ENCODE measurements at regions not wholly inside any gene's neighbourhood (a gene's known extent, or its start where the extent isn't known, plus 50 kb on each side); places are given as distances from the start of the nearest gene placed in this dataset.

DNA sequence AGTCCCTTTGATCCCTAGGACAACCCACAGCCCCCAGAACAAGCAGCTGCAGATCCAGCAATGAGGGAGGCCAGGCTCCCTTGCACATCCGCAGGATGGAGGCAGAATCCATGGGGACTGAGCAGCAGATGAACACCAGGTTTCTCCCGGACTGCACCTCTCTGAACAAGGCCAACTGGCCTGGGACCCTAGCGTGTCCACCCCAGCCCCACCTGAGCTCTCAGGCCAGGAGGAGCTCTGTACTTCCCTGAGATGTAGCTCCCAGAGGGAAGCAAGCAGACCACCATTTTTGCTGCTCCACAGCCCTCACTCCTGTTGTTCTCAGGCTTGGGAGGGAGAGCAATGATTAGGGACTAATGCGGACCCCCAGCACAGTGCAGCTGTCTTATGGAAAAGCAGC is 1195.8 kb downstream of the PCDH18 start:
- POLR2A ChIA-PET = no interaction called here
- CTCF ChIA-PET = no interaction called here
- Histone ChIP-seq H3K27me3 (ENCODE audit: control insufficient read depth, insufficient read depth, low read length) (no peaks in the 10 kb centered on the region), H3K27ac (ENCODE audit: low read depth, low read length) (no peak overlapping the region), H3K9me3 (ENCODE audit: control insufficient read depth, insufficient read depth, low read length) (no peaks in the 10 kb centered on the region), H3K4me3 (ENCODE audit: low read depth, low read length) (no peak overlapping the region)
- DNase-seq (ENCODE audit: low read depth, low spot score) = no peak
- TF ChIP-seq, protein P1, sequence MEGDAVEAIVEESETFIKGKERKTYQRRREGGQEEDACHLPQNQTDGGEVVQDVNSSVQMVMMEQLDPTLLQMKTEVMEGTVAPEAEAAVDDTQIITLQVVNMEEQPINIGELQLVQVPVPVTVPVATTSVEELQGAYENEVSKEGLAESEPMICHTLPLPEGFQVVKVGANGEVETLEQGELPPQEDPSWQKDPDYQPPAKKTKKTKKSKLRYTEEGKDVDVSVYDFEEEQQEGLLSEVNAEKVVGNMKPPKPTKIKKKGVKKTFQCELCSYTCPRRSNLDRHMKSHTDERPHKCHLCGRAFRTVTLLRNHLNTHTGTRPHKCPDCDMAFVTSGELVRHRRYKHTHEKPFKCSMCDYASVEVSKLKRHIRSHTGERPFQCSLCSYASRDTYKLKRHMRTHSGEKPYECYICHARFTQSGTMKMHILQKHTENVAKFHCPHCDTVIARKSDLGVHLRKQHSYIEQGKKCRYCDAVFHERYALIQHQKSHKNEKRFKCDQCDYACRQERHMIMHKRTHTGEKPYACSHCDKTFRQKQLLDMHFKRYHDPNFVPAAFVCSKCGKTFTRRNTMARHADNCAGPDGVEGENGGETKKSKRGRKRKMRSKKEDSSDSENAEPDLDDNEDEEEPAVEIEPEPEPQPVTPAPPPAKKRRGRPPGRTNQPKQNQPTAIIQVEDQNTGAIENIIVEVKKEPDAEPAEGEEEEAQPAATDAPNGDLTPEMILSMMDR (IDR thresholded peaks at IDR 0.05; ENCODE audit: low read depth, low read length) = no peak

DNA sequence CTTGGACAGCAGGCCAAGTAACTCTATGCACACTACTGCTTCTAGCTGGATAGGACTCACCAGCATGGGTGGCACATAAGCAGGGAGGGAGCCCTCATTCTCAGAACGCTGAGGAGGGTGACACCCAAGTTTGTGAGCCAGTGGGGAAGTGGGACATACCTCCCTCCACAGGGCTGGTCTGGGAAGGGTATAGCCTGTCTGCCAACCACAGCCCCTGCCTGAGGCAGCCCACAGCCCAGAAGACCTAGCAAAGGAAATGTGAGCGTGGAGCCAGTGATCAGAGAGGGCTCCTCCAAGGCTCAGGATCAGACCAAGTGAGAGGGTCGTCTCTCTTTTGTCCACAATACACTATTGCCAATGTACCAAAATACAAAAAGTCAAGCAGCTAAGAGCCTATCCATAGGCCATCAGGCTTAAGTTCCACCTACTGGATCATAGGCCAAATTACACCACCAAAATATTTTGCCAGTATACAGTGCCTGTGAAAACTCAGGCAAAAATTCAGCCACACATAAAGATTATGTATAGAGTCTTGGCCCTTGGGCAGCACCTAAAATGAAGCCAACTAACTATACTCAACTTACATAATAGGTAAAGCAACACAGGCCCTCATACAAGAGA is 1203.1 kb downstream of the PCDH18 start:
- POLR2A ChIA-PET = no interaction called here
- TF ChIP-seq, protein P1 (IDR thresholded peaks at IDR 0.05; ENCODE audit: low read depth, low read length) = peak; percentile 30
- Histone ChIP-seq H3K27ac (ENCODE audit: low read depth, low read length) (no peak overlapping the region), H3K4me3 (ENCODE audit: low read depth, low read length) (no peak overlapping the region), H3K27me3 (ENCODE audit: control insufficient read depth, insufficient read depth, low read length) (no peaks in the 10 kb centered on the region), H3K9me3 (ENCODE audit: control insufficient read depth, insufficient read depth, low read length) (no peaks in the 10 kb centered on the region)
- DNase-seq (ENCODE audit: low read depth, low spot score) = no peak
- CTCF ChIA-PET = interaction anchor here (0.7 kb wide), 1 partner anchor 548 kb away, joined by 3 read pairs; no protein-coding TSS in a partner anchor

DNA sequence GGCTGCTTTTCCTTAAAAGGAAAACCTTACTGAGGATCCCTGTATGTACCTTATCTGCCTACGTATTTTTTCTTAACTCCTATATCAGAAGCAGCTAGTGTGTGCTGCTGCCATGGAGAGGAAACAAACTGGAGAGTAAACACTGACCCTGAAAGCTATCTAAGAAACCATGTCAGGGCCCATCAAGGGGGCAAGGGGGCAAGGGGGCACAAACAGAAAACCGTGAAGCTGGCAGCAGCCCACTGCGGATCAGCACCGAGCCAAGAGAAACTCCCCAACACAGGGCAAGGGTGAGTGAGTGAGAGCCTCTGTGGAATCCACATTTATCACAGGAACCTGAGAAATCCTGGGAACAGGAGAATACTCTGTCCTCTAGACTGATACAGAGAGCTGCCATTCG is 1204.2 kb downstream of the PCDH18 start:
- H3K27me3 ChIP-seq (ENCODE audit: control insufficient read depth, insufficient read depth, low read length) = no peaks in the 10 kb centered on the region
- TF ChIP-seq, protein P1 (IDR thresholded peaks at IDR 0.05; ENCODE audit: low read depth, low read length) = no peak
- CTCF ChIA-PET = no interaction called here
- H3K27ac ChIP-seq (ENCODE audit: low read depth, low read length) = no peak overlapping the region
- no peak for DNase-seq (ENCODE audit: low read depth, low spot score)
- no peaks in the 10 kb centered on the region for H3K9me3 ChIP-seq (ENCODE audit: control insufficient read depth, insufficient read depth, low read length)
- H3K4me3 ChIP-seq (ENCODE audit: low read depth, low read length) = no peak overlapping the region
- POLR2A ChIA-PET = interaction anchor here (0.6 kb wide), 1 partner anchor 147 kb away, joined by 5 read pairs; no protein-coding TSS in a partner anchor

DNA sequence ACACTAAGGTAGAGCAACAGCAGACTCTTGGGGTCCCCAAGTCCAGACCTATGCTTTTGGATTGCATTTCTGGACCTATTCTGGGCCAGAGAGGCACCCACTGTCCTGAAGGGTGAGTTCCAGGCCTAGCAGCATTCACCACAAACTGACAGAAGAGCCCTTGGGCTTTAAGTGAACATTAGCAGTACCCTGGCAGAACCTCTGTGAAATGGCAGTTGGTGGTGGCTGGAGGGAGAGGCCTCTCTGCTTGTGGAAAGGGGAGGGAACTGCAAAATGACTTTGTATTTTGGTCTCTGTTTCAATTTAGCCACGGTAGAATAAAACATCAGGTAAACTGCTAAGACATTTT is 1211.9 kb downstream of the PCDH18 start:
- CTCF ChIA-PET = no interaction called here
- POLR2A ChIA-PET = no interaction called here

DNA sequence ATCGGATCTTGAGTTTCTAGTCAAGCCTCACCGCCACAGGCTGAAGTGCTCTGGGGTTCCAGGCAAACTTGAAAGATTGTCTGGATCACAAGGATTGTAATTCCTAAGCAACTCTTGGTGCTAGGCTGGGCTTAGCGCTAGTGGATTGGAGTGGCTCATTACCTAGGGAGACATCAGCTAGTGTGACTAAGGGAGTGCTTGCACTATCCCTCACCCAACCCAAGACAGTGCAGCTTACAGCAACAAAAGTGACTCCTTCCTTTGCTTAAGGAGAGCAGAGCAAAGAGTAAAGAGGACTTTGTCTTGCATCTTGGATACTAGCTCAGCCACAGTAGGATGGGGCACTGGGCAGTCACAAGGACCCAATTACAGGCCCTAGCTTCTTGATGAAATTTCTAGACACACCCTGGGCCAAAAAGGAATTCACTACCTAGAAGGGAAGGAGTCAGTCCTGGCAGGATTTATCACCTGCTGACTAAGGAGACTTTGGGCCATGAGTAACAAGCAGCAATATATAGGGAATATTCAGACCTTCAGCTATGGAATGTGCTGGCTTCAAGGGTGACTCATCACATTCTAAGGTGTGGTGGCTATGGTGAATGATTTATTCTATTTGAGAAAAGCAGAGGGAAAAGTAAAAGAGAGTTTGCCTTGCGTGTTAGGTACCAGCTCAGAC is 1212.4 kb downstream of the PCDH18 start:
- H3K27me3 ChIP-seq (ENCODE audit: control insufficient read depth, insufficient read depth, low read length) = no peaks in the 10 kb centered on the region
- no peaks in the 10 kb centered on the region for H3K9me3 ChIP-seq (ENCODE audit: control insufficient read depth, insufficient read depth, low read length)
- CTCF ChIA-PET = no interaction called here
- H3K4me3 ChIP-seq (ENCODE audit: low read depth, low read length) = no peak overlapping the region
- POLR2A ChIA-PET = no interaction called here
- DNase-seq (ENCODE audit: low read depth, low spot score) = no peak
- TF ChIP-seq, protein P1 (IDR thresholded peaks at IDR 0.05; ENCODE audit: low read depth, low read length) = no peak
- no peak overlapping the region for H3K27ac ChIP-seq (ENCODE audit: low read depth, low read length)

More for the DNA sequence above, 1211.9 kb downstream of the PCDH18 start:
- DNase-seq (ENCODE audit: low read depth, low spot score) = no peak
- no peaks in the 10 kb centered on the region for H3K9me3 ChIP-seq (ENCODE audit: control insufficient read depth, insufficient read depth, low read length)
- no peaks in the 10 kb centered on the region for H3K27me3 ChIP-seq (ENCODE audit: control insufficient read depth, insufficient read depth, low read length)
- no peak overlapping the region for H3K27ac ChIP-seq (ENCODE audit: low read depth, low read length)
- TF ChIP-seq, protein P1 (IDR thresholded peaks at IDR 0.05; ENCODE audit: low read depth, low read length) = no peak
- no peak overlapping the region for H3K4me3 ChIP-seq (ENCODE audit: low read depth, low read length)
